B cell (primary cell): ENCODE measurements at regions not wholly inside any gene's neighbourhood (a gene's known extent, or its start where the extent isn't known, plus 50 kb on each side); places are given as distances from the start of the nearest gene placed in this dataset.

Source experiments
- CTCF ChIP-seq: fragments of 200-600 bp; IDR thresholded peaks from one replicate; pipeline ENCODE4 v1.8.0; 2022; ENCODE audit warnings: antibody characterized with exemption, mild to moderate bottlenecking
- EZH2 ChIP-seq: IDR thresholded peaks from 2 replicates; pipeline ENCODE4 v1.6.1; 2012; ENCODE audit warnings: borderline replicate concordance, low read depth, mild to moderate bottlenecking, moderate library complexity, low read length; ENCODE audit not compliant: insufficient read depth, poor library complexity, severe bottlenecking

- TF ChIP-seq CTCF = no peak
- TF ChIP-seq EZH2 = no peak
Measured at GRCh38 chr4:123216946-123217345, 179.6 kb upstream of the SPRY1 start.
